ENCODE measurements at regions not wholly inside any gene's neighbourhood (a gene's known extent, or its start where the extent isn't known, plus 50 kb on each side); places are given as distances from the start of the nearest gene placed in this dataset.

GRCh38 chr7:94179466-94179865, 175.3 kb upstream of the BET1 start:
- TF ChIP-seq CTCF (IDR thresholded peaks at IDR 0.05) = no peak
- no peak for TF ChIP-seq POLR2A (IDR thresholded peaks at IDR 0.05)

All from uterus (tissue), 2 donors.